HCT116 (cell line): ENCODE measurements at regions not wholly inside any gene's neighbourhood (a gene's known extent, or its start where the extent isn't known, plus 50 kb on each side); places are given as distances from the start of the nearest gene placed in this dataset.

ENCODE experiments used
- ATAC-seq: fragments of 200-7000 bp; cut with Tn5 transposase; 2 replicates; pipeline ENCODE4 v1.9.1; 2020; ENCODE audit warnings: mild to moderate bottlenecking, moderate library complexity
- BruUV-seq: library from RNA; stranded (reverse); fragments of 400-500 nt; replicated peaks from 2 replicates; lab custom pipeline; 2021; lab: Mats Ljungman, UMichigan
- CTCF ChIA-PET: fragments of 300-600 bp; sonication (Branson Sonifier 250); formaldehyde crosslinking; loops from one replicate; lab custom pipeline; 2021; ENCODE audit warnings: antibody characterized with exemption; lab: Charles Lee
- POLR2A ChIA-PET: fragments of 300-600, 350-600 bp; sonication (Branson Sonifier 250); formaldehyde crosslinking; loops from one replicate; lab custom pipeline; 2021; ENCODE audit warnings: antibody characterized with exemption; lab: Charles Lee
- RAD21 ChIA-PET, 2 experiments: fragments of 300-600 bp; sonication (Branson Sonifier 250); formaldehyde crosslinking; loops; one replicate each; lab custom pipeline; 2023; ENCODE audit warnings: low total read pairs in 2 of 2; ENCODE audit not compliant: uncharacterized antibody in 2 of 2, unreplicated experiment in 2 of 2, low non-redundant PET in 1 of 2; lab: Charles Lee
- DNase-seq: peaks from one replicate; pipeline ENCODE4 v3.0.0-alpha.2; 2010; ENCODE audit warnings: low read depth, low spot score
- H2AFZ ChIP-seq: fragments of 200-600 bp; shearing (Covaris generic), sonication (generic); 2 replicates; pipeline ENCODE4 v1.6.1; 2017; ENCODE audit warnings: low read depth, mixed run types, mixed read lengths, antibody characterized with exemption, low read length; ENCODE audit not compliant: poor library complexity, severe bottlenecking
- H3K27ac ChIP-seq: 2 replicates; pipeline ENCODE4 v1.5.1; 2012; ENCODE audit warnings: low read depth, low read length
- H3K27me3 ChIP-seq: fragments of 200-600 bp; sonication (generic); 2 replicates; pipeline ENCODE4 v1.6.1; 2016; ENCODE audit warnings: mixed run types, low read length, mixed read lengths; ENCODE audit not compliant: insufficient read depth
- H3K36me3 ChIP-seq, 2 experiments: fragments of 200-500 bp in 1 of 2; fragments of 200-600 bp in 1 of 2; sonication (Bioruptor generic) in 1 of 2; sonication (generic) in 1 of 2; 2 replicates each; pipeline versions ENCODE4 v1.5.1 to v1.6.1; 2014 to 2016; ENCODE audit warnings: low read length in 2 of 2, inconsistent platforms in 1 of 2, mixed read lengths in 1 of 2, mixed run types in 1 of 2; ENCODE audit not compliant: insufficient read depth in 2 of 2, control insufficient read depth in 1 of 2
- H3K4me1 ChIP-seq, 2 experiments: fragments of 200-600 bp in 1 of 2; sonication (generic) in 1 of 2; 2 replicates each; pipeline versions ENCODE4 v1.5.1 to v1.6.1; 2012 to 2017; ENCODE audit warnings: low read length in 2 of 2, inconsistent platforms in 1 of 2, mild to moderate bottlenecking in 1 of 2, mixed read lengths in 1 of 2, mixed run types in 1 of 2, moderate library complexity in 1 of 2; ENCODE audit not compliant: insufficient read depth in 2 of 2, control insufficient read depth in 1 of 2
- H3K4me2 ChIP-seq: fragments of 200-600 bp; sonication (generic); 2 replicates; pipeline ENCODE4 v1.6.1; 2017; ENCODE audit warnings: mixed run types, low read length, mixed read lengths
- H3K4me3 ChIP-seq, 2 experiments: fragments of 200-600 bp in 1 of 2; sonication (generic) in 1 of 2; replicated peaks in 1 of 2; 2 replicates each; pipeline ENCODE4 v1.5.1; 2011 to 2016; ENCODE audit warnings: low read length in 2 of 2, control low read depth in 1 of 2, low read depth in 1 of 2, mild to moderate bottlenecking in 1 of 2, mixed read lengths in 1 of 2, mixed run types in 1 of 2
- H3K79me2 ChIP-seq: fragments of 200-600 bp; sonication (generic); 2 replicates; pipeline ENCODE4 v1.6.1; 2017; ENCODE audit warnings: mild to moderate bottlenecking, mixed run types, low read length, moderate library complexity, mixed read lengths; ENCODE audit not compliant: insufficient read depth
- H3K9ac ChIP-seq: fragments of 200-600 bp; sonication (generic); 2 replicates; pipeline ENCODE4 v1.6.1; 2016; ENCODE audit warnings: low read length, mixed read lengths
- H3K9me2 ChIP-seq: fragments of 200-600 bp; sonication (generic), shearing (Covaris generic); 2 replicates; pipeline ENCODE4 v1.6.1; 2017; ENCODE audit warnings: mixed run types, mild to moderate bottlenecking, moderate library complexity; ENCODE audit not compliant: insufficient read depth
- H3K9me3 ChIP-seq, 2 experiments: fragments of 200-500 bp in 1 of 2; fragments of 200-600 bp in 1 of 2; sonication (Bioruptor generic) in 1 of 2; sonication (generic) in 1 of 2; 2 replicates each; pipeline ENCODE4 v1.6.1; 2014 to 2017; ENCODE audit warnings: low read length in 2 of 2, mixed read lengths in 2 of 2, inconsistent platforms in 1 of 2, low read depth in 1 of 2, mild to moderate bottlenecking in 1 of 2, mixed run types in 1 of 2, moderate library complexity in 1 of 2; ENCODE audit not compliant: control insufficient read depth in 1 of 2, insufficient read depth in 1 of 2
- H4K20me1 ChIP-seq: fragments of 200-600 bp; sonication (generic), shearing (Covaris generic); 2 replicates; pipeline ENCODE4 v1.6.1; 2017; ENCODE audit warnings: mixed run types, mild to moderate bottlenecking, moderate library complexity; ENCODE audit not compliant: insufficient read depth
- EGR1 ChIP-seq: IDR thresholded peaks from 2 replicates; pipeline ENCODE4 v1.6.1; 2012; ENCODE audit warnings: low read depth
- EZH2 ChIP-seq: fragments of 200-600 bp; sonication (generic); IDR thresholded peaks from 2 replicates; pipeline ENCODE4 v1.6.1; 2017; ENCODE audit warnings: antibody characterized with exemption, mixed run types
- EZH2phosphoT487 ChIP-seq: fragments of 200-600 bp; IDR thresholded peaks from 2 replicates; pipeline ENCODE4 v1.6.1; 2018; ENCODE audit warnings: antibody characterized with exemption, borderline replicate concordance
- FOSL1 ChIP-seq: IDR thresholded peaks from 2 replicates; pipeline ENCODE4 v1.6.1; 2012; ENCODE audit warnings: low read depth
- JUND ChIP-seq: IDR thresholded peaks from 2 replicates; pipeline ENCODE4 v1.6.1; 2012
- POLR2A ChIP-seq: IDR thresholded peaks from 2 replicates; pipeline ENCODE4 v1.7.0; 2011; ENCODE audit warnings: borderline replicate concordance; ENCODE audit not compliant: insufficient read depth, insufficient read length; ENCODE audit errors: extremely low read depth
- SP1 ChIP-seq: IDR thresholded peaks from 2 replicates; pipeline ENCODE4 v1.6.1; 2012; ENCODE audit warnings: low read depth
- YY1 ChIP-seq: IDR thresholded peaks from 2 replicates; pipeline ENCODE4 v1.6.1; 2011; ENCODE audit warnings: low read length, low read depth, moderate library complexity, mild to moderate bottlenecking; ENCODE audit not compliant: insufficient replicate concordance; ENCODE audit errors: extremely low read depth
- ZNF274 ChIP-seq: fragments of 200-500 bp; sonication (Bioruptor generic); IDR thresholded peaks from 2 replicates; pipeline ENCODE4 v1.6.1; 2014; ENCODE audit warnings: mild to moderate bottlenecking, low read depth, low read length, inconsistent platforms
- intact Hi-C: fragments of 100-400 bp; cut with micrococcal nuclease; formaldehyde crosslinking; loops from 2 replicates; pipeline ENCODE4 v1.10.0; 2022
- TF ChIP-seq, protein P1 (sequence below): IDR thresholded peaks from 2 replicates; pipeline ENCODE4 v1.6.1; 2012; ENCODE audit warnings: low read depth

DNA sequence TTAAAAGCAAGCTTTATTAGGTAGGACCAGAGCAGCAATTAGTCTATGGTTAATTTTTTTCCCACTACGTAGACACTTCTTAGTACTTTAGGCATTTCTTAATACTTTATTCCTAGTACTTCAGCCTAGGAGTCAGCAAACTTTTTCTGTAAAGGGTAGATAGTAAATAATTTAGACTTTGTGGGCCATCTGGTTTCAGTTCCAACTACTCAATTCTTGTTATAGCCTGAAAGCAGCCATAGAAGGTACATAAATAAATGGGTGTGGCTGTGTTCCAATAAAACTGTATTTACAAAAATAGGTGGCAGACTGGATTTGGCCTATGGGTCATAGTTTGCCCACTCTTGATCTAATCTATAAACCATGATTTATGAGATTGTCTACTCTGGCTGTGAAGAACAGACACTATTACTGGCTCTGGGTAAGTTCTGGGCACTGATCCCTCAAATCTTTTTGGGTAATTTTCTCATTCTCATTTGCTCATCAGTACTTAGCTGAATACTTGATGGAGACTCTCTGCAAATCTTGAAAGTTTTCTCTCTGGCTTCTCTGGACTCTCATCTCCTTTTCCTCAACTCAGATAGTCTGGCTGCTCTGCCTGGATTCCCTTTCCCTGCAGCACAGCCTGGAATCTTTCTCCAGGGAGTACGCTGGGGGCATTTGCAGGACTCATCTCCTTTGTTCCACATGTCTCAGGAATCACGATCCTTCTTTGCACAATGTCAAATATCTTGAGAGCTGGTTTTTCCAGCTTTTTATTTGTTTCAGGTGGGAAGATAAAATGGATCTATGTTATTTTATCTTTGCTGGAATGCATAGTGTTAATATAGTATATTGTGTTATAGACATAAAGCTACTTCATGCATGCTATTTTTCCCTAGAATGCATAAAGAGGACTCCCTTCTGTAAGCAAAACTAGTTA lies 524.8 kb upstream of the TBL1XR1 start (continued):
- TF ChIP-seq, protein P1, sequence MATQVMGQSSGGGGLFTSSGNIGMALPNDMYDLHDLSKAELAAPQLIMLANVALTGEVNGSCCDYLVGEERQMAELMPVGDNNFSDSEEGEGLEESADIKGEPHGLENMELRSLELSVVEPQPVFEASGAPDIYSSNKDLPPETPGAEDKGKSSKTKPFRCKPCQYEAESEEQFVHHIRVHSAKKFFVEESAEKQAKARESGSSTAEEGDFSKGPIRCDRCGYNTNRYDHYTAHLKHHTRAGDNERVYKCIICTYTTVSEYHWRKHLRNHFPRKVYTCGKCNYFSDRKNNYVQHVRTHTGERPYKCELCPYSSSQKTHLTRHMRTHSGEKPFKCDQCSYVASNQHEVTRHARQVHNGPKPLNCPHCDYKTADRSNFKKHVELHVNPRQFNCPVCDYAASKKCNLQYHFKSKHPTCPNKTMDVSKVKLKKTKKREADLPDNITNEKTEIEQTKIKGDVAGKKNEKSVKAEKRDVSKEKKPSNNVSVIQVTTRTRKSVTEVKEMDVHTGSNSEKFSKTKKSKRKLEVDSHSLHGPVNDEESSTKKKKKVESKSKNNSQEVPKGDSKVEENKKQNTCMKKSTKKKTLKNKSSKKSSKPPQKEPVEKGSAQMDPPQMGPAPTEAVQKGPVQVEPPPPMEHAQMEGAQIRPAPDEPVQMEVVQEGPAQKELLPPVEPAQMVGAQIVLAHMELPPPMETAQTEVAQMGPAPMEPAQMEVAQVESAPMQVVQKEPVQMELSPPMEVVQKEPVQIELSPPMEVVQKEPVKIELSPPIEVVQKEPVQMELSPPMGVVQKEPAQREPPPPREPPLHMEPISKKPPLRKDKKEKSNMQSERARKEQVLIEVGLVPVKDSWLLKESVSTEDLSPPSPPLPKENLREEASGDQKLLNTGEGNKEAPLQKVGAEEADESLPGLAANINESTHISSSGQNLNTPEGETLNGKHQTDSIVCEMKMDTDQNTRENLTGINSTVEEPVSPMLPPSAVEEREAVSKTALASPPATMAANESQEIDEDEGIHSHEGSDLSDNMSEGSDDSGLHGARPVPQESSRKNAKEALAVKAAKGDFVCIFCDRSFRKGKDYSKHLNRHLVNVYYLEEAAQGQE, result no peak
- TF ChIP-seq POLR2A, result no peak

DNA sequence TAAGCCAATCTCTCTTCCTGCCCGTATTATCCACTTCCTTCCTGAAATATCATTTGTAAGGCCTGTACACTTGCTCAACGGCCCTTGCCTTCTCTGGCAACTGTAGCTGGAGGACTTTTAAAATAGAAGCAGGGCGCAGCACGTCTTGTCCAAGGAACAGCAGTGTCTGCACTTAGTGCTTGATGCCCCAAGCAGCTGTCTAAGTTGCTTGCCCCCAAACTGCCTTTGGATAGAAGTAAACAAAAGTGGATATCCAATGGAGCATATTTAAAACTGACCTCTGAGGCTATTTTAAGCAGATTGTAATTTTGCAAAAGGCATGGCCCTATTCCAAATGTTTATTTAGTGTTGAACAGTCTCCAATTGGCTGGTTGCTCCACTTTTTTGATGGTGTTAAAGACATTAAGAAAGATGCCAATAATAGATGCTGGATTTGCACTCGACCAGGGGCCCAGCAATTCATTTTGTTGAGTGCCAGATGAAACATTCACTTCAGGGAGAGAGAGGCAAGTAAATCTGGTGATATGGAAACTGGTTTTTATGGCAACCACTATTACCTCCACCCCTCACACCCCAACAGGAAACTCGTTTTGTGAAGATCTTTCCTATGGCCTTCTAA lies 526.8 kb upstream of the TBL1XR1 start:
- CTCF ChIA-PET, result no interaction called here
- RAD21 ChIA-PET, result no interaction called here
- Histone ChIP-seq H3K27me3 (no peaks in the 10 kb centered on the region), H3K27ac (no peak overlapping the region), H3K4me3 (no peak overlapping the region), H3K4me2 (no peak overlapping the region), H2AFZ (no peak overlapping the region), H3K79me2 (no peaks in the 10 kb centered on the region), H3K4me1 (no peaks in the 10 kb centered on the region), H3K9ac (no peak overlapping the region), H4K20me1 (no peaks in the 10 kb centered on the region), H3K9me2 (no peaks in the 10 kb centered on the region), H3K9me3 (no peaks in the 10 kb centered on the region)
- no peak for ATAC-seq
- intact Hi-C loops, result no loop called here
- POLR2A ChIA-PET, result no interaction called here
- DNase-seq, result no peak
- BruUV-seq, result no TSS peak
- TF ChIP-seq ZNF274 (no peak), EZH2 (no peak), YY1 (no peak), FOSL1 (no peak), JUND (no peak), EZH2phosphoT487 (no peak), SP1 (no peak), EGR1 (no peak)
- TF ChIP-seq, all 23 proteins: peak for 0
- H3K36me3 ChIP-seq, result no peaks in the 10 kb centered on the region
